ENCODE measurements at regions not wholly inside any gene's neighbourhood (a gene's known extent, or its start where the extent isn't known, plus 50 kb on each side); places are given as distances from the start of the nearest gene placed in this dataset.

DNA sequence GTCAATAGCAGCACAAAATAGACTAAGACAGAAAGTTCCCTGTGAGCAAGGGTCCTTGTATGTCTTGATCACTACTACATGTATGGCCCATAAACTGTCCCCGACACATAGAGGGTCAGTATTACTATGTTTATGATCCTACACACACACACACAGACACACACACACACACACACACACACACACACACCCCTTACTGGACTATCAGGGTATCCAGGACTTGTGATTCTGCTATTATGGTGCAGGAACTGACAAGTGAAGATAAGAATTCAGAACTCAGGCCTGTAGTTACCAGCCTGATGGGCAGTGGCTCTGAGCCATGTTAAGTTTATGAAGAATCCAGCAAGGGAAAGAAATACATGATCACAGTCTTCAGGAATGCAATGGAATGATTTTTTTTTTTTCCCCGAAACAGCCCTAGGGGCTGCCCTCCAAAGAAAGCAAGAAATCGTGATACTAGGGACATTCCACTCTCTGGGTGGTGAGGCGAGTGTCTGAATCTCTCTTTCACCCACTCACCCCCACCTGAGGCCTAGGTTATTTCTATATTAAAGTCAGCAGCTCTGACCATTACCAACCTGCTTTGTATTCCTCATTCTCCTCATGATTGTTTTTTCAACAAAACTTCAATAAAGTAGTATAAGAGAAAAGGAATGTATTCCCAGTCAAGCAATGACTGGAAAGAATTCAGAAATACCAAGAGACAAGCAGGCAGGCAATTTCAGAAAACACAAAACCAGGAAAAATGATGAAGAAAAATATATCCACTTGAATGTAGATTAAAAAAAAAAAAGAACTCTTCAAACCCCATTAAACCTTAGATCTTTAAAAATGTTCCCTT lies 105.8 kb downstream of the AVPR1A start:
- no peak for DNase-seq (ENCODE audit: missing footprints)
- intact Hi-C loops (cut with DNase I): no loop called here
- no peak for ATAC-seq

DNA sequence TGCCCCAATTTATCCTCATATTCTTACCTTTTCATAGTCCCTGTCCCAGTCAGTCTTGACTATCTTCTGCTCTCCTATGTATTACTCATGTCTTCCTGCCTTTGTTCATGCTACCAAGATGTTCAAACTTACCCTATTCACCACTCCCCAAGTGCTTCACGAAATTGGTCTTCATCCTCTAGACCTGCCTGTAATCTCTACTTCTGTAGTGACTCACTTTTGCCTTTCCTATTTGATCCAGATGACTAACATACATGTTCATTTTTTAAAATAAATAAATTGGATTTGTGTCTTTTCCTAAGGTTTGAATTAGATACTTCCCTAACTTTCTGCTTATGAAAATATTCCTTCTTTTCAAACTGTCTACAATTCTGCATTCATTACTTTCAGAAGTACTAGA lies 107.7 kb upstream of the PPM1H start:
- intact Hi-C loops (cut with DNase I): no loop called here
- no peak for DNase-seq (ENCODE audit: missing footprints)
- no peak for ATAC-seq

DNA sequence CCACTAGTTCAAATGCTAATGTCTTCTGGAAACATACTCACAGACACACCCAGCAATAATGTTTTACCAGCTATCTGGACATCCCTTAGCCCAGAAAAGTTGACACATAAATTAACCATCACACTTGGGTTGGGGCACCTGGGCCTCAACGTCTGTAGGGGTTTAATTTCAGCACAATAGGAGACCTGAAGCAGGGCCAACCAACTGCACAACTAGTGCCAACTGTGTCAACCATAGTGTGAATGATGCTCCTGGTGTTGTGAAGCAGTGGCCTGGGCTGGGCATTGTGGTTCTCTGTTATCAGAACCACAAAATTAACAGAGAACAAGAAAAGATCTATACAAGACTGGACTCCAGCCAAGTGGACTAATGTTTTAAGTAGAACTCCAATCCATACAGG lies 106.7 kb upstream of the PPM1H start:
- intact Hi-C loops (cut with DNase I): no loop called here
- DNase-seq (ENCODE audit: missing footprints) (no peak), ATAC-seq (no peak)

DNA sequence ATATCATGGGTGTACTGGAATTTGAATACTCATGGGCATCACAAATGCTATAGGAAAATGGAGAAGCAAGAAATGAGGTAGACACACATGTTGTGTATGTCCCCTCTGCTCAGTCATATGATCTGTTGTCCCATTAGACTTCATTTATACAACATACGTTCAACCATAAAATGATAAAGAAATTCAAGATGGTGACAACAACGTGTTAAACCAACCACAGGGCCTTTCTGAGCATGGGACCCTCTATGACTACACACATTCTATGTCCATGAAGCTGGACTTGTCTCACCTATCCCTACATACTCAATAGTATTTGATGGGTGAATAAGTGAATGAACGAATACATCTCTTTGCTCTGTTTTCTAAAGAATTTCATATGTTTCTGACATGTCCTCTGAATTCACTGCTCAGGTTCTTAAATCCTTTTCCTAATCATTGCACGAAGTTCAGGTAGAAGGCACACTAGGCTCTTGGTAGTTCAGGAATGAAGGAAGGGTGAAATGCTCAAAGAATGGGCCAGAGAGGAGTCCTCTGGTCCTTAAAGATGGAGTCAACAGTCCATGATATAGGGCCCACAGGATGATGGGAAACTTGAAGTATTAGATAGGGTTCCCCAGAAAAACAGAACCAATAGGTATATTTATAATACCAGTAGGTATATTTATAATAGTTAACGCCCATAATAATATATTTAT lies 105.7 kb upstream of the PPM1H start:
- no peak for ATAC-seq
- no peak for DNase-seq (ENCODE audit: missing footprints)
- intact Hi-C loops (cut with DNase I): no loop called here

DNA sequence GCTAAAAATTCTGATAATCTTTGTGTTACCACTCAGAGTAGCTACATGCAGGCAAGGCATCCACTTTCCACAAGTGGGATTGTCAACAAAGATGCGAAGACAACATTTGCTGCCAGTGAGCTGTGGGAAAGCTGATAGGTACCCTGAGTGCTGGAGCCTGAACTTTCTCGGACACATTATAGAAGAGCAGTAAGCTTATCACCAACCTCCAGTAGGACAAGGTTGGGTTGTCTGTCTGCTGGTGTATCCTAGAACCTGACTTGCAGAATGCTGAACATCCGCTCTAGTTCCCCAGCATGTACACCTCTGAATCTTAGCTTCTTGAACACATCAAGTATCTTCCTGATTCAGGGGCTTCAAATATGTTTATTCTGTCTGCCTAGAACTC lies 103.8 kb upstream of the PPM1H start:
- intact Hi-C loops (cut with DNase I): no loop called here
- ATAC-seq (no peak), DNase-seq (ENCODE audit: missing footprints) (no peak)

DNA sequence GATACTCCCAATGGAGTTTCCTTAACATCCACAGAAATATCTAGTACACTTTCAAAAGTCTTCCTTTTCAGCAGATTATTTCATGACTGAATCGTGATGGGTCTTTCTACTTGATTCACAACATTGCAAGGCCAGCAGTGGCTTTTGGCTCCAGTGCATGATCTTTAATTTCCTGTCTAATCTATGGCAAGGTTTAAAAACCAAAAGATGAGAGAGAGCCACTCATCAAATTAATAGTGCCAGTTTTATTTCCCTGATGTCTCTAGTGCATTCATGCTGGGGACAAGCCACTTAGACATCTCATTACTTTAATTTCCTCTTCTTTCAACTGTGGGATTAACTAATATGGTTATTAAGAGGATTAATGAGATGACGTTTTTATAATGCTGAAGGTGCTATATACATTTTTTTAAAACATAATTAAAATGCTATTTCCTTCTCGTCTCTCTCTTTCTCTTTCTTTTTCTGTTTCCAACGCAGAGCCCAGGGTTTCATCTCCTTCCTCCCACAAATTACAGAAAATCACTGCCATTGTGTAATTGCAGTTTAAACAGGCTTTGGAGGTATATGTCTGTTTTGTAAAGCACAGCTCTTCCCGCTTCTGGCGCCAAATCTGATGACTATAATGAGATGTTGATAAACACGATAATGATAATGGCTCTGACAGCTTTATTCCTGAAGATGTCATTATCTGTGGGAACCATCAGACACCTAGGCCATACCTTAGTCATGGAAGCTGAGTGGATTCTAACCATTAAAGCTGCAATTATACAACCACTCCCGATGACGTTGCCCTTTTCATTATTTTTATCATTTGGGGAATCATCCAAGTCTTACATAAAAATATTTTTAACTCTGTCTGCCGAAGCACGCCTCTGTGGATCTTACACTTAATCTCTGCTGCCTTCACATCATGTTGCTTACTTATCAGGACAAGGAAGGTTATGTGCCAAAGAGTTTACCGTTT lies 103.1 kb upstream of the PPM1H start:
- DNase-seq (ENCODE audit: missing footprints) (no peak), ATAC-seq (no peak)
- intact Hi-C loops (cut with DNase I): no loop called here

DNA sequence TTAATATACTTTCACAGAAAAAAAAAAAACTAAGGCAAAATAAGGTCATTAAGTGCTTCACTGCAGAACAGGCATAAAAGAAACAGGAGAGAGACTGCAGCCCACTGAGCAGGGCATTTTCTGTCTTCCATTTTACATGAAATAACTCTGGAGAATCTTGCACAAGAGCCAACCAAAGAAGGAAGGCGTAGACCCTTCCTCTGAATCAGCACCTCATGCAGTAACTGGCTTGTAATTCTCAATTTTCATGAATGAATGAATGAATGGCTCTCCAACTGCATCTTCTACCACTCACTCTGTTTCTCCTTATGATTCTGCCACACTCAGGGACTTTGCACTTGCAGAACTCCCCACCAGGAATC lies 102.0 kb upstream of the PPM1H start:
- intact Hi-C loops (cut with DNase I): no loop called here
- ATAC-seq (no peak), DNase-seq (ENCODE audit: missing footprints) (no peak)

DNA sequence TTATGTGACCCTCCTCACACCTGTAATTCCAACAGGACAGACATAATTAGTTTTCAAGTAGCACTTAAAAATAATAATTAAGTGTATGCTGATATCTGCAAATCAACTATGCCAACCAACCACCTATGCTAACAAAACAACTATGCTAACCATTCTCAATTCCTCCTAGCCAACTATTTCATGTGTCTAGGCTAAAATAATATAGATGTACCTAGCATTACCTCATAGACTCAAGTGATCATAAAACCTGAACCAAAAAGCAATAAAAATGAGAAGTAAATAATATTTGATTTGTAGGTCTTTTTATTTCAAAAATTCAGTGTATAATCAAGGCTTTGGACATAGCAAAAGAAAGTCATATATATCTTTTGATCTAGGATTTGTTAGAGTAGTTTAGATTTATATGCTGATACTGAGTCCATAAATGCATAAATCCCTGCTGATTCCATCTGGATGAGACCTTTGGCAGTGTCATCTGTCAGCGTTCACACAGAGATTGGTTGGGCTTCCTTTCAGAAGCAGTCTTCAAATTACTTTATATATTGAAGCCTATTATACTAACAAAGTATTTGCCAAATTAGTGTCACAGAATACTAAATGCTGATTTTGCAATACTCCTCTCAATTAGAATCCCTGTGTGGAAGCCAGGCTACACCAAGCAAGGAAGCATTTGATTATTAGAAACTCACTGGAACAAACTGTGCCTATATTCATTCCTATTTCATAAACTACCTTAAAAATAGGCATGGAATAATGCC lies 101.4 kb upstream of the PPM1H start:
- intact Hi-C loops (cut with DNase I): no loop called here
- DNase-seq (ENCODE audit: missing footprints): no peak
- ATAC-seq: no peak

DNA sequence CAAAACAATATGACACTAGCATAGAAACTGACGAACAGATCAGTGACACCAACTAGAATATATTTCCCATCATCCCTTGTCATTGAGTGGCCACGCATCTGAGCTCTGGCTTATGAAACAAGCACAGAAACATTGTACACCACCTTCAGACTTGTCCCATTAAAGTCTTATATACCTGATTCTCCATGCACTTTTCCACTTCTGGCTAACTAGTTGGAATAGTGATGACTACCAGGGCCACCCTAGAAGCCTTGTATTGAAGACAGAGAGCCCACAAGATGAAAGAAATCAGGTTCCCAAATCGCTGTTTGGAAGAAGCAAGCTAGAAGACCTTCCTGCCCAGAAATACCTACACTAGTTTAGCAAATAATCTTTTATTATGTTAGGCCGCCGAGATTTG lies 99.7 kb upstream of the PPM1H start:
- no peak for DNase-seq (ENCODE audit: missing footprints)
- ATAC-seq: no peak
- intact Hi-C loops (cut with DNase I): no loop called here

DNA sequence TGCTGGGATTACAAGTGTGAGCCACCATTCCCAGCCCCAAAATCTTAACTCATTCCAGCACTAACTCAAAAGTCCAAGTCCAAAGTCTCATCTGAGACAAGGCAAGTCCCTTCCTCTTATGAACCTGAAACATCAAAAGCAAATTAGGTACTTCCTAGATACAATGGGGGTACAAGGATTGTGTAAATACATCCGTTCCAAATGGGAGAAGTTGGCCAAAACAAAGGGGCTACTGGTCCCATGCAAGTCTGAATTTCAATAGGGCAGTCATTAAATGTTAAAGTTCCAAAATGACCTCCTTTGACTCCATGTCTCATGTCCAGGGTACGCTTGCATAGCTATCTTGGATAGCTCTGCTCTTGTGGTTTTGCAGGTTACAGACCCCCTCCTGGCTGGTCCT lies 94.7 kb upstream of the PPM1H start:
- DNase-seq (ENCODE audit: missing footprints): no peak
- intact Hi-C loops (cut with DNase I): no loop called here
- no peak for ATAC-seq

DNA sequence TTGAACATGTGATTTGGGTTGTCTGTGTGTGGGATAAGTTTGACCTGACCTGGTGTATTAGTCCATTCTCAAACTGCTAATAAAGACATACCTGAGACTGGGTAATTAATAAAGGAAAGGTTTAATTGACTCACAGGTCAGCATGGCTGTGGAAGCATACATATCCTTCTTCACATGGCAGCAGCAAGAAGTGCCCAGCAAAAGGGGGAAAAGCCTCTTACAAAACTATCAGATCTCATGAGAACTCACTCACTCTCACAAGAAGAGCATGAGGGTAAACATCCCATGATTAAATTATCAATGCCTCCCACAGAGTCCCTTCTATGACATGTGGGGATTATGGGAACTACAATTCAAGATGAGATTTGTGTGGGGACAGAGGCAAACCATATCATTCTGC lies 94.0 kb upstream of the PPM1H start:
- intact Hi-C loops (cut with DNase I): no loop called here
- DNase-seq (ENCODE audit: missing footprints) (no peak), ATAC-seq (no peak)

DNA sequence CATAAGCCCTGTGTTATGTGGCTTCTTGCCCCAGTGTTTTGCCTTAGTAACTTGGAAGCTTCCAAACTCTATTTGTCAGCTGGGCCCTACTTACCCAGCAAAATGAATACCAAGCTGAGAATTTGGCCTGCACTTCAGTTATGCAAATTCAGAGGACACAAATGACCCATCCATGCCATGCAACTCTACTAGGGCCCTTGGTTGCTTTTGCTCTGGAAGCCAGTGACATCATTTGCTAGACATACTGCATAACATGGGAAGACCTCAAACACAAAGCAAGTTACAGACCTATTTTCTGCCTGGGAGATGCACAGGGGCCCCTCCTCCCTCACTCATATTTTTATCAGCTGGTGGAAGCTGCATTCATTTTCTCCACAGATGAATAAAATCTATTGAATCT lies 90.2 kb upstream of the PPM1H start:
- DNase-seq (ENCODE audit: missing footprints) (no peak), ATAC-seq (no peak)
- intact Hi-C loops (cut with DNase I): no loop called here

DNA sequence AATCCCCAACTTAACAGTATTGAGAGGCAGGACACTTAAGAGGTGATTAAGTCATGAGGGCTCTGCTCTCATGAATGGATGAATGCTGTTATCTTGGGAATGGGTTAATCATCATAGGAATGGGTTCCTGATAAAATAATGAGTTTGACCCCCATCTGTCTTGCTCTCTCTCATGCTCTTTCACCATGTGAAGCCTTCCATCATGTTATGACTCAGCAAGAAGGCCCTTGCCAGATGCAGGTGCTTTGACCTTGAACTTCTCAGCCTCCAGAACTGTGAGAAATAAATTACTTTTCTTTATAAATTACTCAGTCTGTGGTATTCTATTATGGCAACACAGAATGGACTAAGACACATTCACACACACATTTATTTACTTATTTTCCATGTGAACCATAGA lies 89.0 kb upstream of the PPM1H start:
- intact Hi-C loops (cut with DNase I): no loop called here
- no peak for ATAC-seq

DNA sequence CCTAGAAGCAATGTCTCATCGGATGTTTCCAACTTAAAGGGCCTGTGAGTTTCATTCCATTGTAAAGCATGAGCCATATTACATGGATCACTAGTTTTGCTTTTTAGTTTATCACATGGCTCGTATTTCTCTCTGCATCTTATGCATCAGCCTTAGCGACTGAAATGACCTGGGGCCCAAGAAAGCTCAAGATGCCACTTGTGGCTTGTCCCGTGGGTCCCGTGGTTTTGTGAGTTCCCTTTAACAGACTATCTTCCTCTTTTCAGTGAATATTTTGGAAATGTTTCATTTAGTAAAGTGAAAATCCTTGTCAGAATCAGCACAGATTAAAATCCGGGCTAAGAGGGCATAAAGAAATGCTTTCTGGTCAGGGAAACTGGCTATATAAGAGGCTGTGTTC lies 86.2 kb upstream of the PPM1H start:
- intact Hi-C loops (cut with DNase I): no loop called here
- no peak for DNase-seq (ENCODE audit: missing footprints)
- no peak for ATAC-seq

More for the DNA sequence above, 89.0 kb upstream of the PPM1H start:
- DNase-seq (ENCODE audit: missing footprints): no peak

DNA sequence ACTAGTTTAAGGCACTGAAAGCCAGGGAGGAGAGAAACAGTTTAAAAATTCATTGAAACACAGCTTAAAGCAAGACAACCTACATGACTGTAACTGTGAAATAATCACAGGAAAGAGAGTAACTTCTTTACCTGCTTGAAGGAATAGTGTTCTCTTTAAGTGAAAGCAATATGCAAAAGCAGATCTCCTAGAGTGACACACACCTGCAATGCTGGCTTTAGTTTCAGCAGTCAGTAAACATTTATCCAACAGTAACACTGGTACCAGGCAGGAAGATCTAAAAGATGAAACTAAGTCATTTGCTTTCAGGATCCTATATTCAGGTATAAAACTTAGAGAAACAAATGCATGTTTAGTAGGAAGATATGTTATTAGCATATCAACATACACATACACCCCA lies 85.3 kb upstream of the PPM1H start:
- intact Hi-C loops (cut with DNase I): no loop called here
- no peak for DNase-seq (ENCODE audit: missing footprints)

DNA sequence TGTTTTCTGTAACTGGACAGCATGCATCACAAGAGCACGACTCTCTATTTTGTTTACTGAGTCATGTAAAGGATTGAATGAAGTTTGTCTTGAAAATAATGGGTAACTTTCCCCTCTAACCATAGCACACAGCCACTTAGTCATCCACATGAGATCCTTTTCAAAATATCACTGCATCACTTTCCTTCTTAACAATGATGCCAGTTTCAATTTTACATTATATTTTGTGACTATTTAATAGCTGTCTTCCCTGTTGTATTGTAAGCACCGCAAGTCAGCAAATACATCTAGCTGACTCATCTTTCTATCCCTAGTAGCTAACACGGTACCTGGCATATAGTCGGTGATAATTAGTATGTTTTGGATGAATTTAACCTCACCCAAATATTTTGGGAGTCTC lies 83.3 kb upstream of the PPM1H start:
- DNase-seq (ENCODE audit: missing footprints): no peak
- ATAC-seq: no peak
- intact Hi-C loops (cut with DNase I): no loop called here

More for the DNA sequence above, 85.3 kb upstream of the PPM1H start:
- no peak for ATAC-seq

DNA sequence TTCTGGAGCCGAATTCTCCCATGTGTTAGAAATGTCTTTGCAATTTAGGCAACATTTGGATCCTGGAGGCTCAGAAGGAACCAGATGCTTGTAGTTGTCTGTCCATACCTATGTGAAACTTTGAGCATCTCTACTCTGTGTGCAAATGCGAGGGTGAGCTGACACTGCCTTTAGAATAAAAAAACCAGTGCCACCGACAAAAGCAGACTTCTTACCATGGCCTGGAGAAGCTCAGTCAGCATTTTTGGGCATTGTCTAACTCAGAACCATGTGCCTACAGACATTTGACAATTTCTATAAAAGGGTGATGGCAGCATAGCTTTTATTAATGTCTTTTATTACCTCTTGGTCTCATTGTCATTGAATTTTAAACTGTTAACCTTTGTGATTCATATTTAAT lies 78.4 kb upstream of the PPM1H start:
- intact Hi-C loops (cut with DNase I): no loop called here
- ATAC-seq (no peak), DNase-seq (ENCODE audit: missing footprints) (no peak)

DNA sequence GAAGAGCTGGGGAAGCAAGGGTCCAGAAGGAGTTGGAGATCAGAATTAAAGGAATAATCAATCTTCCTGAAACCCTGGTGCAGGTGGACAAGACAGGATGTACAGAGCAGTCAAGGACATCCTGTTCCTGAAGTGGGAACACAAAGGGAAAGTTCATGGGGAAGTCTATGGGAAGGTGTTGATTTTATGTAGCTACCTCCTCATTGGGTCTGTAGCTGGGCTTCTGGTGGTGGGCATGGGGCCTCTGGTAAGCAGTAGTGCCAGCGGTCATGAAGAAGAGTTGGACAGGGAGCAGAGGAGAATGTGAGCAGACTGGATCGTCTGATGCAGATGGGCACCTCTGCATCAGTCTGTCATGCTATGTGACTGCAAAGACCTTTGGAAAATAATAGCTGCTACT lies 75.7 kb upstream of the PPM1H start:
- no peak for DNase-seq (ENCODE audit: missing footprints)
- intact Hi-C loops (cut with DNase I): no loop called here
- no peak for ATAC-seq

DNA sequence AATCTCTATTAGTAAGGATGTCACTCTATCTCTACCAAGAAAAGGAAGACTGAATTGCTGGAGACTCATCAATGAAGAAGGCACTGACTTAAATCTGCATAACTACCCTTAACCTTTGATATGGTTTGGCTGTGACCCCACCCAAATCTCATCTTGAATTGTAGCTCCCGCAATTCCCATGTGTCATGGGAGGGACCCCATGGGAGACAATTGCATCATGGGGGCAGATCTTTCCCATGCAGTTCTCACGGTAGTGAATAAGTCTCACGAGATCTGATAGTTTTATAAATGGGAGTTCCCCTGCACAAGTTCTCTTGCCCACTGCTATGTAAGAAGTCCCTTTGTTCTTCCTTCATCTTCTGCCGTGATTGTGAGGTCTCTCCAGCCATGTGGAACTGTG lies 73.4 kb upstream of the PPM1H start:
- intact Hi-C loops (cut with DNase I): no loop called here
- ATAC-seq: no peak

More for the DNA sequence above, 73.4 kb upstream of the PPM1H start:
- DNase-seq (ENCODE audit: missing footprints): no peak
